GM04504 (cell line): ENCODE measurements at regions not wholly inside any gene's neighbourhood (a gene's known extent, or its start where the extent isn't known, plus 50 kb on each side); places are given as distances from the start of the nearest gene placed in this dataset.
"Not testable (repeated sequence)": the region's sequence is repeated elsewhere in the genome, so short reads cannot be mapped to it uniquely, and the experiment has no call there.

ENCODE experiments used
- DNase-seq: peaks from one replicate; pipeline ENCODE4 v3.0.0-alpha.2; 2012; ENCODE audit warnings: low read depth

GRCh38 chr3:87101861-87102625 lies 111.1 kb upstream of the VGLL3 start:
- DNase-seq: no peak

GRCh38 chr3:87097733-87098132 lies 106.8 kb upstream of the VGLL3 start:
- DNase-seq: not testable (repeated sequence)

- DNase-seq: no peak
Measured at GRCh38 chr3:87090631-87091030, 99.7 kb upstream of the VGLL3 start.

GRCh38 chr3:87088993-87089841 lies 98.3 kb upstream of the VGLL3 start:
- peak; percentile 81 for DNase-seq

- DNase-seq: peak; percentile 15
Measured at GRCh38 chr3:87088430-87088992, 97.6 kb upstream of the VGLL3 start.

- no peak for DNase-seq
Measured at GRCh38 chr3:87084868-87085267, 93.9 kb upstream of the VGLL3 start.

GRCh38 chr3:87082796-87083440 lies 92.0 kb upstream of the VGLL3 start:
- DNase-seq: peak; percentile 34

GRCh38 chr3:87077355-87077754 lies 86.4 kb upstream of the VGLL3 start:
- no peak for DNase-seq

- peak; percentile 17 for DNase-seq
Measured at GRCh38 chr3:87076946-87077345, 86.0 kb upstream of the VGLL3 start.

GRCh38 chr3:87073496-87074145 lies 82.7 kb upstream of the VGLL3 start:
- DNase-seq: no peak

- no peak for DNase-seq
Measured at GRCh38 chr3:87072446-87072845, 81.5 kb upstream of the VGLL3 start.

- no peak for DNase-seq
Measured at GRCh38 chr3:87069971-87070370, 79.0 kb upstream of the VGLL3 start.

- DNase-seq: no peak
Measured at GRCh38 chr3:87069021-87069420, 78.1 kb upstream of the VGLL3 start.

- DNase-seq: no peak
Measured at GRCh38 chr3:87062685-87063084, 71.7 kb upstream of the VGLL3 start.

- no peak for DNase-seq
Measured at GRCh38 chr3:87057474-87057873, 66.5 kb upstream of the VGLL3 start.

GRCh38 chr3:87053553-87053952 lies 62.6 kb upstream of the VGLL3 start:
- no peak for DNase-seq

GRCh38 chr3:87052499-87053260 lies 61.7 kb upstream of the VGLL3 start:
- no peak for DNase-seq

- DNase-seq: no peak
Measured at GRCh38 chr3:87047852-87048251, 56.9 kb upstream of the VGLL3 start.

- no peak for DNase-seq
Measured at GRCh38 chr3:87046241-87046640, 55.3 kb upstream of the VGLL3 start.

- no peak for DNase-seq
Measured at GRCh38 chr3:87045473-87045872, 54.5 kb upstream of the VGLL3 start.

- DNase-seq: no peak
Measured at GRCh38 chr3:87044846-87045245, 53.9 kb upstream of the VGLL3 start.
